ENCODE measurements at regions not wholly inside any gene's neighbourhood (a gene's known extent, or its start where the extent isn't known, plus 50 kb on each side); places are given as distances from the start of the nearest gene placed in this dataset.

DNA sequence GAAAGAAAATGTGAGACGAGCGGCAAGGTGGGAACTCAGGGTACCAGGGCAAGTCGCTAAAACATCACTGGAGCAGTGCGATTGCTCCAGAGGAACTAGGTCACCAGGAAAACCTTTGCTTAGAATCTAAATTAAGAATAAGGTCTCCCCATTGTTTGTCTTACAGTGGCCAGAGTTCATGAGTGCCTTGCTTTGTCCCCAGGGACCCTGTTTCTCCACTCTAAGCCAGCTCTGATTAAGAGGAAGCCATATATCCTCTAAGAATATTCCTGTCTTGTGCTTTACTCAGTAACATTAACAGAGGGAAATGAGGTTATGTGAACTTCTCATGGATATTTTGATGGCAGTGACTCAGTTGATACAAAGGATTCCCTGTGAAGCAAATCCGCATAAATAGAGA, 305.8 kb downstream of the CD83 start:
- Histone ChIP-seq H3K36me3 (ENCODE audit: control insufficient read depth in 1 of 2, insufficient read depth in 2 of 2, low read length in 2 of 2) (no peaks in the 10 kb centered on the region), H3K27me3 (ENCODE audit: control insufficient read depth in 1 of 2, insufficient read depth in 2 of 2, low read length in 2 of 2) (no peaks in the 10 kb centered on the region), H3K4me1 (ENCODE audit: control insufficient read depth in 1 of 2, insufficient read depth in 2 of 2, low read length in 2 of 2) (no peaks in the 10 kb centered on the region), H3K9ac (ENCODE audit: low read depth in 1 of 2, low read length in 2 of 2) (no peak overlapping the region), H3K9me3 (ENCODE audit: control insufficient read depth in 1 of 2, low read length in 2 of 2) (no peaks in the 10 kb centered on the region), H3K27ac (ENCODE audit: low read depth, low read length) (no peak overlapping the region), H3K4me3 (ENCODE audit: low read depth in 1 of 2, low read length in 2 of 2) (no peak overlapping the region)

DNA sequence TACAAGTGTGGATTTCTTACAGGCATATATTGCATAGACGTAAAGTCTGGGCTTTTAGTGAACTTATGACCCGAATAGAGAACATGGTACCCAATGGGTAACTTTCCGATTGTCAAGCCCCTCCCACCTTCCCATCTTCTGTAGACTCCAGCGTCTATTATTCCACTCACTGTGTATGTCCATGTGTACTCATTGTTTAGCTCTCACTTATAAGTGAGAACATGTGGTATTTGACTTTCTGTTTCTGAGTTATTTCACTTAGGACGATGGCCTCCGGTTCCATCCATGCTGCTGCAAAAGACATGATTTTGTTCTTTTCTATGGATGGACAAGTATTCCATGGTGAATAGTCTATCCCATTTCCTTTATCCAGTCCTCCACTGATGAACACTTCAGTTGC, 306.4 kb downstream of the CD83 start:
- no peaks in the 10 kb centered on the region for H3K4me1 ChIP-seq (ENCODE audit: control insufficient read depth in 1 of 2, insufficient read depth in 2 of 2, low read length in 2 of 2)
- no peak overlapping the region for H3K9ac ChIP-seq (ENCODE audit: low read depth in 1 of 2, low read length in 2 of 2)
- no peak overlapping the region for H3K4me3 ChIP-seq (ENCODE audit: low read depth in 1 of 2, low read length in 2 of 2)
- no peaks in the 10 kb centered on the region for H3K9me3 ChIP-seq (ENCODE audit: control insufficient read depth in 1 of 2, low read length in 2 of 2)
- H3K27me3 ChIP-seq (ENCODE audit: control insufficient read depth in 1 of 2, insufficient read depth in 2 of 2, low read length in 2 of 2) = no peaks in the 10 kb centered on the region
- H3K36me3 ChIP-seq (ENCODE audit: control insufficient read depth in 1 of 2, insufficient read depth in 2 of 2, low read length in 2 of 2) = no peaks in the 10 kb centered on the region
- H3K27ac ChIP-seq (ENCODE audit: low read depth, low read length) = no peak overlapping the region

DNA sequence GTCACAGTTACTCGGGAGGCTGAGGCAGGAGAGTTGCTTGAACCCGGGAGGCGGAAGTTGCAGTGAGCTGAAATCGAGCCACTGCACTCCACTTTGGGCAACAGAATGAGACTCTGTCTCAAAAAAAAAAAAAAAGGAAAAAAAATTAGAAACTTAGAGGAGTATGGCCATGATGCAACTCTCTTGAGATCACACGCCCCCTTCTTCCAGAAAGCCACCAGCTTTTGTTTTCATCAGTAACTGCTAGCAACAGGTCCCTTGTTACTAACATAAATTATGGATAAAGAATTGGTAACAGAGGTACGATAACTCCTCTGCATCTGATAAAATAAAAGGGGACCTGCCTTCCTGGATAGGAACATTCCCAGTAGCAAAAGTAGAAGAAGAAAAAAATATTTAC, 308.2 kb downstream of the CD83 start:
- H3K27ac ChIP-seq (ENCODE audit: low read depth, low read length) = no peak overlapping the region

DNA sequence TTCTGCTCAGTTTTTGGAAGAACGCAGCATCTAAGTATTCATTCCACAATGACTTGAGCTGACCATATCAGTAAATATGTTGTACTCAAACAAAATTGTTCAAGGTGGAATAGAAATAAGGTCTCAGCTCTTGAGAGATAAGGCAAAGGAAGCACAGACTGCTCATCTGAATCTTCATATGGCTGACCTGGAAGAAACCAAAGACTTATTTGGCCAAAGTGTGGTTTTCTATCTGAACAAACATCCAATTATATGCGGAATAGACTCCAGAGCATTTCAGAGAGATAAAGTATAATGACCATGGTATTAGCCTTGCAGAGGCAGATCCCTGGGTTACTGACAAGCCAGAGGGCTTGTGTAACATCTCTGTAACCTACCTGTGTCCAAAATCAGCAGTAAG, 308.7 kb downstream of the CD83 start:
- Histone ChIP-seq H3K27ac (ENCODE audit: low read depth, low read length) (no peak overlapping the region), H3K4me3 (ENCODE audit: low read depth in 1 of 2, low read length in 2 of 2) (no peak overlapping the region), H3K36me3 (ENCODE audit: control insufficient read depth in 1 of 2, insufficient read depth in 2 of 2, low read length in 2 of 2) (no peaks in the 10 kb centered on the region), H3K9me3 (ENCODE audit: control insufficient read depth in 1 of 2, low read length in 2 of 2) (no peaks in the 10 kb centered on the region), H3K27me3 (ENCODE audit: control insufficient read depth in 1 of 2, insufficient read depth in 2 of 2, low read length in 2 of 2) (no peaks in the 10 kb centered on the region), H3K4me1 (ENCODE audit: control insufficient read depth in 1 of 2, insufficient read depth in 2 of 2, low read length in 2 of 2) (no peaks in the 10 kb centered on the region), H3K9ac (ENCODE audit: low read depth in 1 of 2, low read length in 2 of 2) (no peak overlapping the region)

More for the DNA sequence above, 308.2 kb downstream of the CD83 start:
- no peak overlapping the region for H3K9ac ChIP-seq (ENCODE audit: low read depth in 1 of 2, low read length in 2 of 2)
- H3K36me3 ChIP-seq (ENCODE audit: control insufficient read depth in 1 of 2, insufficient read depth in 2 of 2, low read length in 2 of 2) = no peaks in the 10 kb centered on the region
- H3K9me3 ChIP-seq (ENCODE audit: control insufficient read depth in 1 of 2, low read length in 2 of 2) = no peaks in the 10 kb centered on the region
- H3K4me3 ChIP-seq (ENCODE audit: low read depth in 1 of 2, low read length in 2 of 2) = no peak overlapping the region
- no peaks in the 10 kb centered on the region for H3K27me3 ChIP-seq (ENCODE audit: control insufficient read depth in 1 of 2, insufficient read depth in 2 of 2, low read length in 2 of 2)
- H3K4me1 ChIP-seq (ENCODE audit: control insufficient read depth in 1 of 2, insufficient read depth in 2 of 2, low read length in 2 of 2) = no peaks in the 10 kb centered on the region

DNA sequence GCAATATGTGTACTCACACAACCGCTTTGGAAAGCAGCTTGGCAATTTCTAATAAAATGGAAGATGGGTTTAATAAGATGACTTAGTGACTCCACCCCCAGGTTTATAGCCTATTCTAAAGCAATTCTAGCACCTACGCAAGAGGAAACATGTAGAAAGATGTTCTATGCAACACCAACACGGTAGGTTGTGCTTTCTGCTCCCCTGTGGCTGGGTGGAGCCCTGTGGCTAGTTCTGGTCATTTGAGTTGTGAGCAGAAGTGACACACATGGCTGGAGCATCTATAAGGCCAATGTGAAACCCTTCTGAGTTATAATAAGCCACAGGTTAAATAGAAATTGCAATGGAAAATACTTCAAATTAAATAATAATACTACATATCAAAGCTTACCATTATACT, 310.7 kb downstream of the CD83 start:
- no peaks in the 10 kb centered on the region for H3K4me1 ChIP-seq (ENCODE audit: control insufficient read depth in 1 of 2, insufficient read depth in 2 of 2, low read length in 2 of 2)

DNA sequence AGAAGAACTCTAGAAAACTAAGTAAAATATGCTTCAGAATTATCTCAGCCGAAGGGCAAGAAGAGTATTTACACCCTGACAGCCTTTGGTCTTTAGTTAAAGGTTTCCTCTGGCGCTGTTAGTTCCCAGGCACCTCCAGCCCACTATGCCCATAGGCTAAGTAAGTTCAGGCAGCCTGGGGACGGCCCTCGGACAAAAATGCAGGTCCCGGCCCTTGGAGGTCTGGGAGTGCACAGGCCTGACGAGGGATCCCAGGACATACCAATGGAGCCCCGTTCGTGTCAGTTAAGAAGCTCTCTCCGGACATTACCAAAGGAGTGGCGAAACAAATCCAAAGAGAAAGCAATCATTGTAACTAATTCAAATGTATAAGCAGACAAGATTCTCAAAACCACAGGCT, 311.8 kb downstream of the CD83 start:
- Histone ChIP-seq H3K27ac (ENCODE audit: low read depth, low read length) (no peak overlapping the region), H3K36me3 (ENCODE audit: control insufficient read depth in 1 of 2, insufficient read depth in 2 of 2, low read length in 2 of 2) (no peaks in the 10 kb centered on the region), H3K9me3 (ENCODE audit: control insufficient read depth in 1 of 2, low read length in 2 of 2) (no peaks in the 10 kb centered on the region)

More for the DNA sequence above, 310.7 kb downstream of the CD83 start:
- no peaks in the 10 kb centered on the region for H3K27me3 ChIP-seq (ENCODE audit: control insufficient read depth in 1 of 2, insufficient read depth in 2 of 2, low read length in 2 of 2)
- no peaks in the 10 kb centered on the region for H3K36me3 ChIP-seq (ENCODE audit: control insufficient read depth in 1 of 2, insufficient read depth in 2 of 2, low read length in 2 of 2)
- H3K9ac ChIP-seq (ENCODE audit: low read depth in 1 of 2, low read length in 2 of 2) = no peak overlapping the region
- H3K4me3 ChIP-seq (ENCODE audit: low read depth in 1 of 2, low read length in 2 of 2) = no peak overlapping the region
- H3K9me3 ChIP-seq (ENCODE audit: control insufficient read depth in 1 of 2, low read length in 2 of 2) = no peaks in the 10 kb centered on the region
- no peak overlapping the region for H3K27ac ChIP-seq (ENCODE audit: low read depth, low read length)

DNA sequence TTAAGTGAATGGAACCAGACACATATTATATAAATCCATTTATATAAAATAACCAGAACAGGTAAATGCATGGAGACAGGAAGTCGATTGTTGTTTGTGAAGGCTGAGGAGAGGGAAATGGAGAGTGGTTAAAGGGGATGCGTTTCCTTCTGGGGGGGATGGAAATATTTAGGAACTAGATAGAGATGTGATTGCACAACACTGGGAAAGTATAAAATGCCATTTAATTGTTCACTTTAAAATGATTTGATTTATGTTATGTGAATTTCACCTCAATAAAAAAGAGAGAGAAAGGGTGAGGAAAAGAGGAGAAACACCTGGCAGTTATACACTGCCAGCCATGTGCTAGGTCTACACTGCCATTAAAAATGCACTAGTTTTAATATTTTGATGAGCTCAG, 312.6 kb downstream of the CD83 start:
- Histone ChIP-seq H3K36me3 (ENCODE audit: control insufficient read depth in 1 of 2, insufficient read depth in 2 of 2, low read length in 2 of 2) (no peaks in the 10 kb centered on the region), H3K4me3 (ENCODE audit: low read depth in 1 of 2, low read length in 2 of 2) (no peak overlapping the region), H3K4me1 (ENCODE audit: control insufficient read depth in 1 of 2, insufficient read depth in 2 of 2, low read length in 2 of 2) (peaks cover 6 to 7% of the 10 kb centered on the region in 2 donors), H3K27me3 (ENCODE audit: control insufficient read depth in 1 of 2, insufficient read depth in 2 of 2, low read length in 2 of 2) (no peaks in the 10 kb centered on the region), H3K9me3 (ENCODE audit: control insufficient read depth in 1 of 2, low read length in 2 of 2) (no peaks in the 10 kb centered on the region), H3K27ac (ENCODE audit: low read depth, low read length) (no peak overlapping the region), H3K9ac (ENCODE audit: low read depth in 1 of 2, low read length in 2 of 2) (no peak overlapping the region)

More for the DNA sequence above, 311.8 kb downstream of the CD83 start:
- H3K4me1 ChIP-seq (ENCODE audit: control insufficient read depth in 1 of 2, insufficient read depth in 2 of 2, low read length in 2 of 2) = peaks cover 0 to under 1% of the 10 kb centered on the region in 2 donors
- H3K27me3 ChIP-seq (ENCODE audit: control insufficient read depth in 1 of 2, insufficient read depth in 2 of 2, low read length in 2 of 2) = no peaks in the 10 kb centered on the region
- H3K9ac ChIP-seq (ENCODE audit: low read depth in 1 of 2, low read length in 2 of 2) = no peak overlapping the region
- no peak overlapping the region for H3K4me3 ChIP-seq (ENCODE audit: low read depth in 1 of 2, low read length in 2 of 2)

DNA sequence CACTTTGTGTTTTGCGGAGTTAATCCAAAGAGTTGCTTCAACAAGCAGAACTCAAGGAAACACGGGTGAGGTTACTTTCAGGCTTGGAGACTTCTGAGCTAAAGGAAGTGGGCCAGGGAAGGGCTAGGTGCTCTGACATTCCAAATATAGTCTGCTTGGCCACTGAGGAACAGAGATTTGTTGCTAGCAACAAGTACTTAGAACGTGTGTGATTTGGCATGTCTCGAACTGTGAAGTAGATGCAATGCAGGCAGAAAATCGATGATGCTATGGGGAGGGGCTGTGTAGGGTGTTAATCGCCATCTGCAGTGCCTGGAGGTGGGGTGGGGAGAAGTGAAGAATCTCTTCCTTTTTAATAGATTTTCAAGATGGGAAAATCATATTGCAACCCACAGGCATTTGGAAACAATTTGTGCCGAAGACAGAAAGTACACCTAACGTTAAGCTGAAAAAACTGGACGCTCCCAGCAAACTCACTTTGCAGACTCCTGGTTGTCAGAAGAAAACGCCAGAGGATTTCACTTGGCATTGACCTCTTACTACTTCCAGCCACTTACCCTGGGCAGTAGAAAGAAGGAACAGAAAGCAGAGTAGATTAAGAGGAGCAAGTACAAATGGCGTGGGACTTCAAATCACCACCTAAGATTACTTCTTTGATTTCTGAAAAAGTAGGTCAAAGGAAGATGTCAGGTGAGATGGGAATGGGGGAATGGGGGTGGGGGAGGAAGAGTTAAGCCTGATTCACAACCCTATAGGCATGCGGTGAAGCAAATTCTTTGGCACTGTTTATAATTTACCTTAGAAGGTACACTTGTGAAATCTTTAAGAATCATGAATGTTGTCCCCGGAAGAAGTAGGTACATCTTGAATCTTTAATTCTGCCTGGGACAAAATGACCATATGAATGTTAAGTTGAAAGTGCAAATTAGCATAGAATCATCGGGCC, 314.1 kb downstream of the CD83 start:
- H3K4me3 ChIP-seq (ENCODE audit: low read depth in 1 of 2, low read length in 2 of 2) = no peak overlapping the region
- H3K27me3 ChIP-seq (ENCODE audit: control insufficient read depth in 1 of 2, insufficient read depth in 2 of 2, low read length in 2 of 2) = no peaks in the 10 kb centered on the region
- H3K27ac ChIP-seq (ENCODE audit: low read depth, low read length) = no peak overlapping the region

DNA sequence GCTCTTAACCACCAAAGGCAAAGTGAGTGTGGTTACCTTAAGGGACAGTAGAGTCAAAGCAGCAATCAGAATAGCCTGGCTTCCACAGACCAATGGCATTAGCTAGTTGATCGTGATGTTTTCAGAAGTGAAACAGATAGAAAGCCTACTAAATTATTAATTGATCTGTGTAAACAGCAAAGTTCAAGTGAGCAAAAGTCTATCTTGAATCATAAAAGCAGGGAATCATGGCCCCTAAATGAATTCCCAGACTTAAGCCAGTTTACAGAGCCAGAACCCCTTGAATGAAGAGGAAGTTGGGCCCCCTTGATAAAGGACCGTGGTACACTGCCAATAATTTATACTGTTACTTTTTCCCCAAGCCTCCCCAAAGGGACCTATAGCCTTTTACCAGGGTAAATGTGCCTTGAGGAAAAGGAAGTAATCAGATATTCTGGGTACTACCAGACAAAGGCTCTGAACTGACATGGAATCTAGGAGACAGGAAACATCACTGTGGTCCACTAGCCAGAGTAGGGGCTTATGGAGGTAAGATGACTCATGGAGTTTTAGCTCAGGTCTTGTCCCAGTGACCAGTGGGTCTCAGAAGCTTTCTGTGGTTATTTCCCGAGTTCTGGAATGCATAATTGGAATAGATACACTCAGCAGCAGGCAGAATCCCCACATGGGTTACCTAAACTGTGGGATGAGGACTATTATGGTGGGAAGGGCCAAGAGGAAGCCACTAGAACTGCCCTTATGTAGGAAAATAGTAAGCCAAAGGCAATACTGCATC, 317.5 kb downstream of the CD83 start:
- peaks cover 11 to 12% of the 10 kb centered on the region in 2 donors for H3K4me1 ChIP-seq (ENCODE audit: control insufficient read depth in 1 of 2, insufficient read depth in 2 of 2, low read length in 2 of 2)

More for the DNA sequence above, 314.1 kb downstream of the CD83 start:
- Histone ChIP-seq H3K4me1 (ENCODE audit: control insufficient read depth in 1 of 2, insufficient read depth in 2 of 2, low read length in 2 of 2) (peaks cover 11 to 12% of the 10 kb centered on the region in 2 donors), H3K36me3 (ENCODE audit: control insufficient read depth in 1 of 2, insufficient read depth in 2 of 2, low read length in 2 of 2) (no peaks in the 10 kb centered on the region), H3K9me3 (ENCODE audit: control insufficient read depth in 1 of 2, low read length in 2 of 2) (no peaks in the 10 kb centered on the region), H3K9ac (ENCODE audit: low read depth in 1 of 2, low read length in 2 of 2) (no peak overlapping the region)

DNA sequence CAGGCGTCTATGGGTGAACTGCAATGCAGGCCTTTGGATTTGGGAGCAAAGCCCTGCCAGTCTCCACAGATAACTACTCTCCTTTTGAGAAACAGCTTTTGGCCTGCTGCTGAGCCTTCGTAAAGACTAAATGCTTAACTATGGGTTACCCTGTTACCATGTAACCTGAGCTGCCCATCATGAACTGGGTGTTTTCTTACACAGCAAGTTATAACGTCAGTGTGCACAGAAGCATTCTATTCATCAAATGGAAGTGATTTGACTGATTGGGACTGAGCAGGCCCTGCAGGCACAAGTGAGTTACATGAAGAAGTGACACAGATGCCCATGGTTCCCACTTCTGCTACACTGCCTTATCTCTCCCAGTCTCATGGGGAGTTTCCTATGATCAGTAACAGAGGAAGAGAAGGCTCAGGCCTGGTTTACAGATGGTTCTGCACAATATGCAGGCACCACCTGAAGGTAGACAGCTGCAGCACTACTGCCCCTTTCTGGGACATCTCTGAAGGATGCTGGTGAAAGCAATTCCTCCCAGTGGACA, 319.1 kb downstream of the CD83 start:
- H3K27me3 ChIP-seq (ENCODE audit: control insufficient read depth in 1 of 2, insufficient read depth in 2 of 2, low read length in 2 of 2) = no peaks in the 10 kb centered on the region
- no peak overlapping the region for H3K4me3 ChIP-seq (ENCODE audit: low read depth in 1 of 2, low read length in 2 of 2)
- H3K4me1 ChIP-seq (ENCODE audit: control insufficient read depth in 1 of 2, insufficient read depth in 2 of 2, low read length in 2 of 2) = peaks cover 11 to 12% of the 10 kb centered on the region in 2 donors
- H3K27ac ChIP-seq (ENCODE audit: low read depth, low read length) = no peak overlapping the region
- H3K36me3 ChIP-seq (ENCODE audit: control insufficient read depth in 1 of 2, insufficient read depth in 2 of 2, low read length in 2 of 2) = no peaks in the 10 kb centered on the region
- no peak overlapping the region for H3K9ac ChIP-seq (ENCODE audit: low read depth in 1 of 2, low read length in 2 of 2)
- no peaks in the 10 kb centered on the region for H3K9me3 ChIP-seq (ENCODE audit: control insufficient read depth in 1 of 2, low read length in 2 of 2)

More for the DNA sequence above, 317.5 kb downstream of the CD83 start:
- Histone ChIP-seq H3K27me3 (ENCODE audit: control insufficient read depth in 1 of 2, insufficient read depth in 2 of 2, low read length in 2 of 2) (no peaks in the 10 kb centered on the region), H3K9ac (ENCODE audit: low read depth in 1 of 2, low read length in 2 of 2) (no peak overlapping the region), H3K27ac (ENCODE audit: low read depth, low read length) (no peak overlapping the region), H3K9me3 (ENCODE audit: control insufficient read depth in 1 of 2, low read length in 2 of 2) (no peaks in the 10 kb centered on the region), H3K36me3 (ENCODE audit: control insufficient read depth in 1 of 2, insufficient read depth in 2 of 2, low read length in 2 of 2) (no peaks in the 10 kb centered on the region), H3K4me3 (ENCODE audit: low read depth in 1 of 2, low read length in 2 of 2) (no peak overlapping the region)
